WTC11 (cell line): ENCODE measurements at regions not wholly inside any gene's neighbourhood (a gene's known extent, or its start where the extent isn't known, plus 50 kb on each side); places are given as distances from the start of the nearest gene placed in this dataset.

Source experiments
- ATAC-seq: fragments of 200-7000 bp; cut with Tn5 transposase; 2 replicates; pipeline ENCODE4 v1.10.0; 2021; ENCODE audit warnings: mild to moderate bottlenecking, moderate library complexity
- CTCF ChIA-PET: fragments of 300-600 bp; sonication (Branson Sonifier 250); formaldehyde crosslinking; loops from one replicate; lab custom pipeline; 2021; ENCODE audit warnings: antibody characterized with exemption; lab: Charles Lee
- POLR2A ChIA-PET: fragments of 350-600 bp; sonication (Branson Sonifier 250); formaldehyde crosslinking; loops from one replicate; lab custom pipeline; 2021; ENCODE audit warnings: antibody characterized with exemption; lab: Charles Lee
- DNase-seq: peaks from one replicate; pipeline ENCODE4 v3.0.0; 2021; ENCODE audit warnings: low spot score
- H3K27ac Mint-ChIP-seq: 2 replicates; pipeline ENCODE4 v1.8.0; 2021; ENCODE audit warnings: mixed read lengths
- H3K27me3 Mint-ChIP-seq: 2 replicates; pipeline ENCODE4 v1.8.0; 2021; ENCODE audit warnings: low read depth, mild to moderate bottlenecking, moderate library complexity, mixed read lengths
- H3K36me3 Mint-ChIP-seq: 2 replicates; pipeline ENCODE4 v1.8.0; 2021; ENCODE audit warnings: mixed read lengths
- H3K4me1 Mint-ChIP-seq: 2 replicates; pipeline ENCODE4 v1.8.0; 2022; ENCODE audit warnings: mixed read lengths
- H3K4me3 Mint-ChIP-seq: 2 replicates; pipeline ENCODE4 v1.8.0; 2021; ENCODE audit warnings: mild to moderate bottlenecking, moderate library complexity, mixed read lengths
- H3K9me3 Mint-ChIP-seq: 2 replicates; pipeline ENCODE4 v1.8.0; 2021; ENCODE audit warnings: mixed read lengths
- FOXJ3 ChIP-seq: sonication (generic); formaldehyde crosslinking; IDR thresholded peaks from 2 replicates; pipeline ENCODE4 v1.9.0; 2021; ENCODE audit warnings: missing genetic modification reagents, mild to moderate bottlenecking, borderline replicate concordance
- NR2C2 ChIP-seq: sonication (generic); formaldehyde crosslinking; IDR thresholded peaks from 2 replicates; pipeline ENCODE4 v1.8.0; 2022; ENCODE audit warnings: mild to moderate bottlenecking, missing genetic modification reagents
- OVOL2 ChIP-seq: fragments of 250-450 bp; sonication (Bioruptor Pico); IDR thresholded peaks from 2 replicates; pipeline ENCODE4 v1.9.0; 2021; ENCODE audit warnings: mild to moderate bottlenecking, borderline replicate concordance
- TP53 ChIP-seq: sonication (generic); formaldehyde crosslinking; IDR thresholded peaks from 2 replicates; pipeline ENCODE4 v1.8.1; 2023; ENCODE audit warnings: mild to moderate bottlenecking, missing genetic modification reagents
- ZNF138 ChIP-seq: sonication (generic); formaldehyde crosslinking; conservative IDR thresholded peaks from 2 replicates; pipeline ENCODE4 v1.8.1; 2022; ENCODE audit warnings: mild to moderate bottlenecking, moderate library complexity, missing genetic modification reagents
- ZNF219 ChIP-seq: sonication (generic); formaldehyde crosslinking; IDR thresholded peaks from 2 replicates; pipeline ENCODE4 v1.8.0; 2023; ENCODE audit warnings: missing genetic modification reagents, mild to moderate bottlenecking, borderline replicate concordance
- ZNF396 ChIP-seq: fragments of 250-450 bp; sonication (Bioruptor Pico); IDR thresholded peaks from 2 replicates; pipeline ENCODE4 v1.8.0; 2021; ENCODE audit warnings: mild to moderate bottlenecking, moderate library complexity, borderline replicate concordance
- ZNF671 ChIP-seq: fragments of 250-450 bp; sonication (Bioruptor Pico); IDR thresholded peaks from 2 replicates; pipeline ENCODE4 v1.8.0; 2021; ENCODE audit warnings: mild to moderate bottlenecking
- TF ChIP-seq, protein P1 (sequence below): sonication (generic); formaldehyde crosslinking; IDR thresholded peaks from 2 replicates; pipeline ENCODE4 v1.8.0; 2022; ENCODE audit warnings: mild to moderate bottlenecking, missing genetic modification reagents
- TF ChIP-seq, protein P2 (sequence below): sonication (generic); formaldehyde crosslinking; conservative IDR thresholded peaks from 2 replicates; pipeline ENCODE4 v1.8.1; 2023; ENCODE audit warnings: mild to moderate bottlenecking, low read depth, missing genetic modification reagents, moderate library complexity
- TF ChIP-seq, protein P3 (sequence below): sonication (generic); formaldehyde crosslinking; IDR thresholded peaks from 2 replicates; pipeline ENCODE4 v1.8.1; 2023; ENCODE audit warnings: mild to moderate bottlenecking, missing genetic modification reagents
- TF ChIP-seq, protein P4 (sequence below): fragments of 250-450 bp; sonication (Bioruptor Pico); IDR thresholded peaks from 2 replicates; pipeline ENCODE4 v1.9.0; 2021; ENCODE audit warnings: mild to moderate bottlenecking, borderline replicate concordance
- TF ChIP-seq, protein P5 (sequence below): fragments of 200-600 bp; IDR thresholded peaks from 2 replicates; pipeline ENCODE4 v1.8.0; 2022; ENCODE audit warnings: antibody characterized with exemption
- TF ChIP-seq, protein P6 (sequence below): fragments of 250-450 bp; sonication (Bioruptor Pico); IDR thresholded peaks from 2 replicates; pipeline ENCODE4 v1.8.0; 2021; ENCODE audit warnings: mild to moderate bottlenecking
- TF ChIP-seq, protein P7 (sequence below): sonication (generic); formaldehyde crosslinking; IDR thresholded peaks from 2 replicates; pipeline ENCODE4 v1.8.1; 2023; ENCODE audit warnings: mild to moderate bottlenecking, moderate library complexity, missing genetic modification reagents

DNA sequence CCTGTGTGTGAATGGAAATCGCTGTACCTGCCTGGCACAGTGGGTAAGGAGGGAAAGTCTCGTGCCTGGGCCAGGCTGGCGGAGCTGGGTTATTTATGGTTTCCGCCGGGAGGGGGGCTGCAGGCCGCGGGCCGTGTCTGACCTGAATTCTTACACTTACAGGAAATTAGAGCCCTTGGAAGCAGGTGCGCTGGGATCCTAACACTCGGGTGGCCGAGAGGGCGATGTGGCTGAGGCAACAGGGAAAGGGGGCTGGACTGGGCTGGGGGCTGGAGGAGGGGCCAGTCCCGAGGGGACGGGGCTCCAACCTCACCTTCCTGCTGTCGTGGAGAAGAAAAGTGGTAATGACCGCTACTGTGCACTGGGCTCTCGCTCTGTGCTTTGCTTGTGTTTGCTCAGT lies 109.4 kb upstream of the WNT4 start (continued):
- TF ChIP-seq, protein P1, sequence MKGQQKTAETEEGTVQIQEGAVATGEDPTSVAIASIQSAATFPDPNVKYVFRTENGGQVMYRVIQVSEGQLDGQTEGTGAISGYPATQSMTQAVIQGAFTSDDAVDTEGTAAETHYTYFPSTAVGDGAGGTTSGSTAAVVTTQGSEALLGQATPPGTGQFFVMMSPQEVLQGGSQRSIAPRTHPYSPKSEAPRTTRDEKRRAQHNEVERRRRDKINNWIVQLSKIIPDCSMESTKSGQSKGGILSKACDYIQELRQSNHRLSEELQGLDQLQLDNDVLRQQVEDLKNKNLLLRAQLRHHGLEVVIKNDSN (CRISPR knock-in tag) = no peak
- no peak for TF ChIP-seq ZNF396

DNA sequence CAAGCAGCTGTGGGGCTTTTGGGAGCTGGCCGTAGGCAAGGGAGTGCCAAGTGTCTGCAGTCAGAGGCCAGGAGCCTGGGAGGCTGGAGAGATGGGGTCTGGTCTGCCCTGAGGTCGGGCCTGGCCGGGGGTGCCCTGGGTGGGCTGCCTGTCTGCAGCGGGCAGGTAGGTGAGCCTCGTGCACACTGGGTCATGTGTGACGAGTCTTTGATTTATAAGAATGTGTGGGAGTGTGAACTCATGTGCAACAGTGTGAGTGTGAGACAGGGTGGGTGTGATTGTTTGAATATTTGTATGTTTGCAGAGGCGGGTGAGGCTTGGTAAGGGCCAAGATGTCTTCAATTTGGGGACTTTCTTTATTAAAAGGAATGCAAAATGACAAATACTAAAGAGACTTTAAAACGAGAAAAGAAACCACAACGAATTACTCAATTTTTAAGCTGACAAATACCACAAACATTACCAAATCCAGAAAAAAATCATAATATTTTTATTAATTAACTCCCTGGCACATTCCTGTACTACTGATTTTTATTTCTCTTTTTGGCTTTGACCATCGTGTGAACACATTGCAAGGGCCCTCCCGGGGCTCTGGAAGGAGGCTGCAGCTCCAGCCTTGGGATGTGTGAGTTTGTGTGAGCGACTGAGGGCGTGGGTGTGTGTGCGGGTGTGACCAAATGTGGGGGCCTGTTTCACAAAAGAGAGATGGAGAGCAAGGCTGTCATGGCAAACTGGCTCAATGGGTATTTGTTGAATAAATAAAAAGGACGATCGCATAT lies 110.3 kb upstream of the WNT4 start:
- POLR2A ChIA-PET = no interaction called here
- ATAC-seq (no peak), DNase-seq (no peak)
- Mint-ChIP-seq H3K36me3 (no peaks in the 10 kb centered on the region), H3K4me1 (peaks cover 33% of the 10 kb centered on the region), H3K27ac (no peak overlapping the region), H3K9me3 (no peaks in the 10 kb centered on the region), H3K27me3 (peaks cover 6% of the 10 kb centered on the region; the same call in 1 of the 2 replicates), H3K4me3 (no peak overlapping the region)
- no peak for TF ChIP-seq NR2C2 (CRISPR knock-in tag)
- TF ChIP-seq ZNF671 = no peak
- TF ChIP-seq, protein P2, sequence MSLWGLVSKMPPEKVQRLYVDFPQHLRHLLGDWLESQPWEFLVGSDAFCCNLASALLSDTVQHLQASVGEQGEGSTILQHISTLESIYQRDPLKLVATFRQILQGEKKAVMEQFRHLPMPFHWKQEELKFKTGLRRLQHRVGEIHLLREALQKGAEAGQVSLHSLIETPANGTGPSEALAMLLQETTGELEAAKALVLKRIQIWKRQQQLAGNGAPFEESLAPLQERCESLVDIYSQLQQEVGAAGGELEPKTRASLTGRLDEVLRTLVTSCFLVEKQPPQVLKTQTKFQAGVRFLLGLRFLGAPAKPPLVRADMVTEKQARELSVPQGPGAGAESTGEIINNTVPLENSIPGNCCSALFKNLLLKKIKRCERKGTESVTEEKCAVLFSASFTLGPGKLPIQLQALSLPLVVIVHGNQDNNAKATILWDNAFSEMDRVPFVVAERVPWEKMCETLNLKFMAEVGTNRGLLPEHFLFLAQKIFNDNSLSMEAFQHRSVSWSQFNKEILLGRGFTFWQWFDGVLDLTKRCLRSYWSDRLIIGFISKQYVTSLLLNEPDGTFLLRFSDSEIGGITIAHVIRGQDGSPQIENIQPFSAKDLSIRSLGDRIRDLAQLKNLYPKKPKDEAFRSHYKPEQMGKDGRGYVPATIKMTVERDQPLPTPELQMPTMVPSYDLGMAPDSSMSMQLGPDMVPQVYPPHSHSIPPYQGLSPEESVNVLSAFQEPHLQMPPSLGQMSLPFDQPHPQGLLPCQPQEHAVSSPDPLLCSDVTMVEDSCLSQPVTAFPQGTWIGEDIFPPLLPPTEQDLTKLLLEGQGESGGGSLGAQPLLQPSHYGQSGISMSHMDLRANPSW (CRISPR knock-in tag) = no peak
- no peak for TF ChIP-seq TP53
- TF ChIP-seq FOXJ3 = no peak
- TF ChIP-seq, protein P3, sequence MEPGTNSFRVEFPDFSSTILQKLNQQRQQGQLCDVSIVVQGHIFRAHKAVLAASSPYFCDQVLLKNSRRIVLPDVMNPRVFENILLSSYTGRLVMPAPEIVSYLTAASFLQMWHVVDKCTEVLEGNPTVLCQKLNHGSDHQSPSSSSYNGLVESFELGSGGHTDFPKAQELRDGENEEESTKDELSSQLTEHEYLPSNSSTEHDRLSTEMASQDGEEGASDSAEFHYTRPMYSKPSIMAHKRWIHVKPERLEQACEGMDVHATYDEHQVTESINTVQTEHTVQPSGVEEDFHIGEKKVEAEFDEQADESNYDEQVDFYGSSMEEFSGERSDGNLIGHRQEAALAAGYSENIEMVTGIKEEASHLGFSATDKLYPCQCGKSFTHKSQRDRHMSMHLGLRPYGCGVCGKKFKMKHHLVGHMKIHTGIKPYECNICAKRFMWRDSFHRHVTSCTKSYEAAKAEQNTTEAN (CRISPR knock-in tag) = no peak
- TF ChIP-seq, protein P1 (CRISPR knock-in tag) = no peak
- TF ChIP-seq, protein P4, sequence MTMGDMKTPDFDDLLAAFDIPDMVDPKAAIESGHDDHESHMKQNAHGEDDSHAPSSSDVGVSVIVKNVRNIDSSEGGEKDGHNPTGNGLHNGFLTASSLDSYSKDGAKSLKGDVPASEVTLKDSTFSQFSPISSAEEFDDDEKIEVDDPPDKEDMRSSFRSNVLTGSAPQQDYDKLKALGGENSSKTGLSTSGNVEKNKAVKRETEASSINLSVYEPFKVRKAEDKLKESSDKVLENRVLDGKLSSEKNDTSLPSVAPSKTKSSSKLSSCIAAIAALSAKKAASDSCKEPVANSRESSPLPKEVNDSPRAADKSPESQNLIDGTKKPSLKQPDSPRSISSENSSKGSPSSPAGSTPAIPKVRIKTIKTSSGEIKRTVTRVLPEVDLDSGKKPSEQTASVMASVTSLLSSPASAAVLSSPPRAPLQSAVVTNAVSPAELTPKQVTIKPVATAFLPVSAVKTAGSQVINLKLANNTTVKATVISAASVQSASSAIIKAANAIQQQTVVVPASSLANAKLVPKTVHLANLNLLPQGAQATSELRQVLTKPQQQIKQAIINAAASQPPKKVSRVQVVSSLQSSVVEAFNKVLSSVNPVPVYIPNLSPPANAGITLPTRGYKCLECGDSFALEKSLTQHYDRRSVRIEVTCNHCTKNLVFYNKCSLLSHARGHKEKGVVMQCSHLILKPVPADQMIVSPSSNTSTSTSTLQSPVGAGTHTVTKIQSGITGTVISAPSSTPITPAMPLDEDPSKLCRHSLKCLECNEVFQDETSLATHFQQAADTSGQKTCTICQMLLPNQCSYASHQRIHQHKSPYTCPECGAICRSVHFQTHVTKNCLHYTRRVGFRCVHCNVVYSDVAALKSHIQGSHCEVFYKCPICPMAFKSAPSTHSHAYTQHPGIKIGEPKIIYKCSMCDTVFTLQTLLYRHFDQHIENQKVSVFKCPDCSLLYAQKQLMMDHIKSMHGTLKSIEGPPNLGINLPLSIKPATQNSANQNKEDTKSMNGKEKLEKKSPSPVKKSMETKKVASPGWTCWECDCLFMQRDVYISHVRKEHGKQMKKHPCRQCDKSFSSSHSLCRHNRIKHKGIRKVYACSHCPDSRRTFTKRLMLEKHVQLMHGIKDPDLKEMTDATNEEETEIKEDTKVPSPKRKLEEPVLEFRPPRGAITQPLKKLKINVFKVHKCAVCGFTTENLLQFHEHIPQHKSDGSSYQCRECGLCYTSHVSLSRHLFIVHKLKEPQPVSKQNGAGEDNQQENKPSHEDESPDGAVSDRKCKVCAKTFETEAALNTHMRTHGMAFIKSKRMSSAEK = no peak
- TF ChIP-seq, protein P5, sequence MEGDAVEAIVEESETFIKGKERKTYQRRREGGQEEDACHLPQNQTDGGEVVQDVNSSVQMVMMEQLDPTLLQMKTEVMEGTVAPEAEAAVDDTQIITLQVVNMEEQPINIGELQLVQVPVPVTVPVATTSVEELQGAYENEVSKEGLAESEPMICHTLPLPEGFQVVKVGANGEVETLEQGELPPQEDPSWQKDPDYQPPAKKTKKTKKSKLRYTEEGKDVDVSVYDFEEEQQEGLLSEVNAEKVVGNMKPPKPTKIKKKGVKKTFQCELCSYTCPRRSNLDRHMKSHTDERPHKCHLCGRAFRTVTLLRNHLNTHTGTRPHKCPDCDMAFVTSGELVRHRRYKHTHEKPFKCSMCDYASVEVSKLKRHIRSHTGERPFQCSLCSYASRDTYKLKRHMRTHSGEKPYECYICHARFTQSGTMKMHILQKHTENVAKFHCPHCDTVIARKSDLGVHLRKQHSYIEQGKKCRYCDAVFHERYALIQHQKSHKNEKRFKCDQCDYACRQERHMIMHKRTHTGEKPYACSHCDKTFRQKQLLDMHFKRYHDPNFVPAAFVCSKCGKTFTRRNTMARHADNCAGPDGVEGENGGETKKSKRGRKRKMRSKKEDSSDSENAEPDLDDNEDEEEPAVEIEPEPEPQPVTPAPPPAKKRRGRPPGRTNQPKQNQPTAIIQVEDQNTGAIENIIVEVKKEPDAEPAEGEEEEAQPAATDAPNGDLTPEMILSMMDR = no peak
- TF ChIP-seq OVOL2 (CRISPR knock-in tag) = no peak
- TF ChIP-seq, protein P6, sequence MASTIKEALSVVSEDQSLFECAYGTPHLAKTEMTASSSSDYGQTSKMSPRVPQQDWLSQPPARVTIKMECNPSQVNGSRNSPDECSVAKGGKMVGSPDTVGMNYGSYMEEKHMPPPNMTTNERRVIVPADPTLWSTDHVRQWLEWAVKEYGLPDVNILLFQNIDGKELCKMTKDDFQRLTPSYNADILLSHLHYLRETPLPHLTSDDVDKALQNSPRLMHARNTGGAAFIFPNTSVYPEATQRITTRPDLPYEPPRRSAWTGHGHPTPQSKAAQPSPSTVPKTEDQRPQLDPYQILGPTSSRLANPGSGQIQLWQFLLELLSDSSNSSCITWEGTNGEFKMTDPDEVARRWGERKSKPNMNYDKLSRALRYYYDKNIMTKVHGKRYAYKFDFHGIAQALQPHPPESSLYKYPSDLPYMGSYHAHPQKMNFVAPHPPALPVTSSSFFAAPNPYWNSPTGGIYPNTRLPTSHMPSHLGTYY = no peak
- no peak for TF ChIP-seq ZNF219
- TF ChIP-seq, protein P7, sequence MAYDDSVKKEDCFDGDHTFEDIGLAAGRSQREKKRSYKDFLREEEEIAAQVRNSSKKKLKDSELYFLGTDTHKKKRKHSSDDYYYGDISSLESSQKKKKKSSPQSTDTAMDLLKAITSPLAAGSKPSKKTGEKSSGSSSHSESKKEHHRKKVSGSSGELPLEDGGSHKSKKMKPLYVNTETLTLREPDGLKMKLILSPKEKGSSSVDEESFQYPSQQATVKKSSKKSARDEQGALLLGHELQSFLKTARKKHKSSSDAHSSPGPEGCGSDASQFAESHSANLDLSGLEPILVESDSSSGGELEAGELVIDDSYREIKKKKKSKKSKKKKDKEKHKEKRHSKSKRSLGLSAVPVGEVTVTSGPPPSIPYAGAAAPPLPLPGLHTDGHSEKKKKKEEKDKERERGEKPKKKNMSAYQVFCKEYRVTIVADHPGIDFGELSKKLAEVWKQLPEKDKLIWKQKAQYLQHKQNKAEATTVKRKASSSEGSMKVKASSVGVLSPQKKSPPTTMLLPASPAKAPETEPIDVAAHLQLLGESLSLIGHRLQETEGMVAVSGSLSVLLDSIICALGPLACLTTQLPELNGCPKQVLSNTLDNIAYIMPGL (CRISPR knock-in tag) = no peak
- TF ChIP-seq ZNF138 = no peak
- CTCF ChIA-PET = interaction anchor here (0.7 kb wide), 1 partner anchor 112 kb away, joined by 3 read pairs; no protein-coding TSS in a partner anchor
